ENCODE measurements at regions not wholly inside any gene's neighbourhood (a gene's known extent, or its start where the extent isn't known, plus 50 kb on each side); places are given as distances from the start of the nearest gene placed in this dataset.
"Not testable (repeated sequence)": the region's sequence is repeated elsewhere in the genome, so short reads cannot be mapped to it uniquely, and the experiment has no call there.

DNA sequence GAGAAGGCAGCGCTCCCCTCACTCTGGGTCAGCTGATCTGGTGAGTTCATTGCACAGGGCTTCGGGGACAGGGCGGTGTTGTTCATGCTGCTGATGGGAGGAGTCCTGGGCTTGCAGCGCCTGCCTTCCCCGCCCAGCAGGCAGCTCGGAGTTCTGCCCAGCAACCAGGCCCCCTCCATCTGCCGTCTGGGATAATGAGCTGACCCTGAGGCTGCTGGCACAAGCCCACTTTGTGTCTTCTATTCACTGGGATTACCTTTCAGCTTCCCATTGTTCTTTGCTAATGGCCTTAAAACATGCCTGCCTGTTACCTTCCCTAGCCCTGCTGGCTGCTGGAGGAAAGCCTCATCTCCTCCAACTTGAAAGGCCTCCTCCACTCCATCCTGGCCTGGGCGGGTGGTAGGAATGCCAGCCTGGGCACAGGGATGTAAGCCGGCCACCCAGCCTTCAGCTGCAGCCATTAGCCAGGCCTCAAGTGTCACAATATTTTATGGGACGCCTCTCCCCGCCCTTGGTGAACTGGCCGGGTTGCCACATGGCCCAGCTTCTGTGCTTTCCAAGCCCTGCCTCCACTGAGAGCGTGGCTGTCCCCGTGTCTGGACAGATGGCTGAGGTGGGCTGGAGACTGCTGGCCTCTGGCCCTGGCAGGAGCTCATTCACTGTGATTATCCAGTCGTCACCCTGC, 70.4 kb downstream of the GADD45G start:
- no peak for DNase-seq

- DNase-seq, result no peak
Observed at GRCh38 chr9:89676281-89676680, 71.5 kb downstream of the GADD45G start.

DNA sequence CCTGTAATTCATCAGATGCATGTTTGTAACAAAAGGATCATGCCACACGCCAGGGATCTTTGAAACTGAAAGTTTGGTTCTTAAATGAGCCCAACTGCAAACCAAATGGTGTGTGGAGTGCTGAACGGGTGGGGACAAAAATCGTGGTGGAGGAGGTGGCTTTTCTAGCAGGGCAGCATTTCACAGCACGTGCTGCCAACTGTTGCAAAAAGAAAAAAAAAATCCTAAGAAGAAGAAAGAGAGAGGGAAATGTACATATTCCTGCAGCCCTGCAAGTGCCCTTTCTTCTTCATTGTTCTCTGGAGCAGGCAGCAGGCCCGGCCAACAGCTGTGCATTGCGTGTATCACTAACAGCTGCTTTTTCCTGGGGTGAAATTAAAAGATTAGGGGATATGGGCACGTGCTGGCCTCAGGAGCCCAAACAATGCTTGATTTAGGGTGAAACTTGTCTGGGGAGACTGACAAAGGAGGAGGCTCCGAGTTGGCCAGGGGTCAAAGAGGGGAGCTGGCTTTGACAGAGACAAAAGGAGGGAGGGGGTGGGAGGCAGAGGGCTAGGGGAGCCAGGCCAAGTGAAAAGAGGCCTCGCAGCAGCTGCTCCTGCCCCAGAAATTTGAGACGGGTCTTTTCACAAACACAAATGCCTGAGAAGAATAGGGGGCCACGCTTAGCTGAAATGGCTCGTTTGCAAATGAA, 73.0 kb downstream of the GADD45G start:
- DNase-seq, result no peak

- no peak for DNase-seq
Observed at GRCh38 chr9:89678396-89679015, 73.7 kb downstream of the GADD45G start.

DNA sequence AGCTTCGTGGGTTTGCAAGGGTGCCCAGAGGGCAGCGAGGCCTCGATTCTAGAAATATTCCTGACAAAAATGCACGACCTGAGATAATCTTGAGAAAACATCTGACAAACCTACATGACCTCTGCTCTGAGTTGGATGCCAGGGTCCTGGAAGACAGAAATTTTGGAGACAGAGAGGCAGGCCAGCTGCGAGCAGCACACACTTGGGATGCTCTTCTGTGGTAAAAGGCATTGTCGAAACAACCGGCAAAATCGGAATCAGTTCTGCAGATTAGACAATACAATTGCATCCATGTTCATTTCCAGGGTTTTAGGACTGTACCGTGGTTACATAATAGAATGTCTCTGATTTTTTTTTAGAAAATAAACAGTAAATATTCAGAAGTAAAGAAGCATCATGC, 74.2 kb downstream of the GADD45G start:
- no peak for DNase-seq

GRCh38 chr9:89679581-89679980, 74.8 kb downstream of the GADD45G start:
- no peak for DNase-seq

DNA sequence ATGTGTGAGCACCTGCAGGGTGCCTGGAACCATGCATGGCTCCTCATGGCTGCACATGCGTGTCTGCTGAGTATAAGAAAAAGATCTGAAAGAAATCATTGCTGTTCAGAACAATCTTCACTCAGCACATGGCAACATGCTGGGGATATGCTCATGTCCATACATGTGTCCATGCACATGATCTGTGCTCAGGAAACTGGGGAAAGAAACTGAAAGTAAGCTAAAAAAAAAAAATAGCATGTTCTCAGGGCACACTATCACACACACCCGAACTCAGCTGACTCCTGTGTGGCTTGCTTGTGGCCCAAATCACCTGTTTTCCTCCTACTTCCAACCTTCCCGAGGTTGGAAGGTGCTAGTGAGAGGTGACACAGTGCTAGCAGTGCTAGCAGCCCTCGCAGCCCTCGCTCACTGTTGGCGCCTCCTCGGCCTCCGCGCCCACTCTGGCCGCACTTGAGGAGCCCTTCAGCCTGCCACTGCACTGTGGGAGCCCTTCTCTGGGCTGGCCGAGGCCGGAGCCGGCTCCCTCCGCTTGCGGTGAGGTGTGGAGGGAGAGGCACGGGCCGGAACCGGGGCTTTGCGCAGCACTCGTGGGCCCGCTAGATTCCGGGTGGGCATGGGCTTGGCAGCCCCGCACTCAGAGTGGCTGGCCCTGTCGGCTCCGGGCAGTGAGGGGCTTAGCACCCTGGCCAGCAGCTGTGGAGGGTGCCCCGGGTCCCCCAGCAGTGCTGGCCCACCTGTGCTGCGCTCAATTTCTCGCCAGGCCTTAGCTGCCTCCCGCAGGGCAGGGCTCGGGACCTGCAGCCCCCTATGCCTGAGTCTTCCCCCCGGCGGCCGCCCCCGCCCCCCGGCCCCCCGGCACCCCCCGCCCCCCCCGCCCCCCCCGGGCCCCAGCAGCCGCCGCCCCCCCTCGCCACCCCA, 76.0 kb downstream of the GADD45G start:
- no peak for DNase-seq

DNA sequence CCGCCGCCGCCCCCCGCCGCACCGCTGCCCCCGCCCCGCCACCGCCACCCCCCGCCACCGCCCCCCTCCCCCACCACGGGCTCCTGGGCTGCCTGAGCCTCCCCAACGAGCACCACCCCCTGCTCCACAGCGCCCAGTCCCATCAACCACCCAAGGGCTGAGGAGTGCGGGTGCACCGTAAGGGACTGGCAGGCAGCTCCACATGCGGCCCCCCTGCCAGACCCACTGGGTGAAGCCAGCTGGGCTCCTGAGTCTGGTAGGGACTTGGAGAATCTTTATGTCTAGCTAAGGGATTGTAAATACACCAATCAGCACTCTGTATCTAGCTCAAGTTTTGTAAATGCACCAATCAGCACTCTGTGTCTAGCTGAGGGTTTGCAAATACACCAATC, 76.7 kb downstream of the GADD45G start:
- not testable (repeated sequence) for DNase-seq

DNA sequence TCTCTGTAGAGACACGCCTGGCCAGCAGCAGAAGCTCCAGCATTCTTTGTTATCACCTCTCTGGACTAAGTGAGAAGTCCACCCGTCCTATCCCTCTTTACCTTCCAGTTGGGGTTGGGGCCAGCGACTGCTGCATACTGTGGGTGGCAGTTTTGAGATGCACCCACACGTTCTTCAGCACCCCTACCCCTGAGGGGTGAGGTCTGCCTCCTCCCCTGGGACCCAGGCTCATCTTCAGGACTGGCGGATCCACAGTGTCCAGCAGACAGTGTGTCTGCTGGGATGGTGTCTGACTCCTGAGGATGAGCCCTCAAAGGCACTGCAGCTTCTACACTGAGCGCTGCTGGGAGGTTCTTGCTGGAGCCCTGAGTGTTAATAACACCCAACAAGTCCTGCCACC, 78.8 kb downstream of the GADD45G start:
- DNase-seq, result no peak

DNA sequence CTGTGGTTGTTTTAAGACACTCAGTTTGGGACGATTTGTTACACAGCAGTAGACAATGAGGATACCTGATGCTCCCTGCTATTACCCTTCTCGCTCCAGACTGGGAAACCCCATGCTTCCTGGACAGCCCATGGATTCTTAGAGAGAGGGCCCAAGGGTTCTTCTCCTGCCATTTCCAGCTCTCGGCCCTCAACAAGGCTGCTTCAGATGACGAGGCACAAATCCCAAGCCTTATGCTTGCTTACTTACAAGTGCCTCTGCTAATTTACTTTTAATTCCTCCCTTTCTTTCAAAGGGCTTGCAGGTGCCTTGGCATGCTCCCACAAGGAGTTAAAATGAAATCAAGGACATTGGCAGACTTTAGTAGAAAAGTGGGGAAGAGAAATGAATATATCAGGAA, 79.4 kb downstream of the GADD45G start:
- no peak for DNase-seq

DNA sequence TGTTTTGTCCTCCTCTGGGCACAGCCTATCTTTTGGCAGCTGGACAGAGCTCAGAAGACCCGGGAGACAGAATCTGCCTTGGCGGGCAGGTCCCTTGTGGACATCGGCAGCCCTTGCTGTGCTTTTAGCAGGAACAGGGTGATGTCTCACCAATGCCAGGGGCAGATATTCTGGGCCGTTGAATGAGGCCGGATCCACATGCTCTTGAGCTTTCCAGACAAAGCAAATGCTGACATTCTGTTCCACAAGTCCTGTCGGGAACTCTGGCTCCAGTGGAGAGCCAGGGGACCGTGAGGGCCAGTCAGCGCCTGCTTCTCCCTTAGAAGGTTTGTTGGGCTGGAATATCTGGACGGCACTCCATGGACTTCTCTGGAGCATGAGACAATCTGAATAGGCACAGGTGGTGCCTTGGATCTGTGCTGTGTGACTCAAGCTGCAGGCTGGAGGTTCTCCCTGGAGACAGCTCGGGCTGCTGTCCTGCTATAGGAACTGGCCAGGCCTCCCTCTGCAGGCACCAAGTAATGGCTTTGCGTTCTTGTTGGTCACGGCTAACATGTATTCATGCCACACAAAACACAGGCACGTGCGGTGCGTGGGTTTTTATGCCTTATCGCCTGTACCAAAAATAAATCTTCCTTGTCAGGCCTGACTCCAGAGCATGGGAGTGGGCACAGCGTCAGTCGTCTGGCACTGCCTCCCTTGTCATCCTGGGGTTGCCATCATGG, 80.3 kb downstream of the GADD45G start:
- no peak for DNase-seq

GRCh38 chr9:89685698-89686097, 80.9 kb downstream of the GADD45G start:
- no peak for DNase-seq

DNA sequence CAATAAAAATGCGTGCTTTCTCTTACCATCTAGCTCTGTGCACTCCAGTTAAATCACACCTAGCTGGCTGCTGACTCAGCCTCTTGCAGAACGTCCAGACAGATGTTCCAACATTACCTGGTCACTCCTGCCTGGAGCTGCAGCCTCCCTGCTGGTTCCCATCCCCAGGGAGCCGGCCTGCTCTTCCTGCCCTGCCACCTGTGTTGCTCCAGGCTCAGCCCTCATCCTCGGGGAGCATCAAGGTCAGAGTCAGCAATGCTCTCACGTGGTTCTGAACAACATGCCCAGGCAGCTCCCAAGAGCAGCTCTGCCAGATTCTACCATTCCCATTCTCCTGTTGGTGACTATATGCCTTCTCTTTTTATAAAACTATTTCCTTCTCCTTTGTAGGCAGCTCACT, 81.3 kb downstream of the GADD45G start:
- no peak for DNase-seq

DNA sequence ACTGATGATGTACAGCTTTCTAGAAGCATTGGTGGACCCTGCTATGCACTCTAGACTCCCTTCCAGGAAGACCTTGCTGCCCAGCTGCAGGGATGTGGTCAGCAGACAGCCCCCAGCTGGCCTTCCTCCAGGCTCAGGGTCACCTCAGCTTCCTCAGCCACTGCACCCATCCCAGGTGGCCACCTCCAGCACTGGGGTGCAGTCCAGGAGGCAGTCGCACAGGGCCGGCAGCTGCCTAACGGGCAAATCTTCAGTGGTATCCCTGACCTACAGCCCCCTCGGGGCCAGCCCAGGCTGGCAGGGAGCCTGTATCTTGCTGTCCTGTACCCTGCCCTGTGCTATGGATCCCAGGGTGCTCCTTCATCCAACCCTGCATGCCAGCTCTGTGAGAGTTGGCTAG, 81.8 kb downstream of the GADD45G start:
- DNase-seq, result no peak

DNA sequence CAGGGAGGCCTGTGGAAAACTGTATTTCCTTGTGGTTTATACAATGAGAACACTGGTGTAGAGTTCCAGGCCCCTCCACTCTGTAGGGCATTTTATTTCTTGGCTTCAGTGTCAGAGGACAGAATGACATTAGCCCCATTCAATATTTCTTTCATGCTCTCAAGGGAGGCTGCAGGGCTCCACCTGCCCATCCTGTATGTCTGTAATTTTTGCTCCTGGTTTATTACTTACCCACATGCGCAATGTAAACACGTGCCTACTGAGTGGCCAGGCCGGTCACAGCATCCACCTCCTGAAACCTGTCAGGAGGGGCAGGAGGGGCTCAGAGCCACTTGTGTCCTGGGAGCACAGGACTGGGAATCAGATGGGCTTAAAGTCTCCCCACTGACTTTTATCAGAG, 82.4 kb downstream of the GADD45G start:
- DNase-seq, result no peak

DNA sequence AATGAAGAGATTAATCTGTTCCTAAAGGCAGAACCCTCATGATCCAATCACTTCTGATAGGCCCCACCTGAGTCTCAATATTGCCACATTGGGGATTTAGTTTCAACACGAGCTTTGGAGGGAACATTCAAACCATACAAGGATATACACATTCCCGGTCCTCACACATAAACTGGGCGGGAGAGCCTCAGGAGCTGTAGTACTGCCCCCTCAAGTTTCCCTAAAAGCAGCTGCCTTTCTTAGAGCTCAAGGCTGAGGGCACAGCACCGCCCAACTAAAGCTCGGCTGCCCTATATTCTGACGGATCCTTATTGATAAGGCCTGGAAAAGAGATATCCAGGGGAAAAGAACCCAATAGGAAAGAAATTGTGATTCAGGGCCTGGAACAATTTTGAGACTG, 83.0 kb downstream of the GADD45G start:
- no peak for DNase-seq

DNA sequence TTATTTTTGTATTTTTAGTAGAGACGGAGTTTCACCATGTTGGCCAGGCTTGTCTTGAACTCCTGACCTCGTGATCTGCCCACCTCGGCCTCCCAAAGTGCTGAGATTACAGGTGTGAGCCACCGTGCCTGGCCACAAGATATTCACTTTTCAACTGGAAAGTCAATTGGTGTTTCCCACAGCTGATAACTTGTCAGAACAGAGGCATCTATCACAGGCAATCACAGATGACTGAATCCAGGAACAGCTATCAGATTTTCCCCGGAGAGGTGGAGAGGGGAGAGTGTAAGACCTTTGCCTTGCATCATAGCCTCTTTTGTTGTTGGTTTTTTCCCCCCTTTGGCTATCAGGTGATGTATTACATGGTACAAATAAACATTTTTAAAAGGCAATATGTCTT, 84.5 kb downstream of the GADD45G start:
- not testable (repeated sequence) for DNase-seq

- DNase-seq, result peak; percentile 29
Observed at GRCh38 chr9:89690334-89690912, 85.6 kb downstream of the GADD45G start.

- DNase-seq, result no peak
Observed at GRCh38 chr9:89695441-89695891, 90.7 kb downstream of the GADD45G start.

DNA sequence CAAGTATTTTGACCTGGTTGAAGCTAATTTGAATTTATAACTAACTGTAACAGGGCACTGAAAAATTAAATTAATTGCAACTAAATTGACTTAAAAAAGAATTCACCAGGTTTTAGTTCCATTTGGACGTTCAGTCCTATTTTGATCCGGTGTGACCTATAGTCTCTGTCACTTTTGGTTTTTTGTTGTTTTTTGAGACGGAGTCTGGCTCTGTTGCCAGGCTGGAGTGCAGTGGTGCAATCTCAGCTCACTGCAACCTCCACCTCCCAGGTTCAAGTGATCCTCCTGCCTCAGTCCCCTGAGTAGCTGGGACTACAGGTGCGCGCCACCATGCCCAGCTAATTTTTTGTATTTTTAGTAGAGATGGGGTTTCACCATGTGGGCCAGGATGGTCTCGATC, 91.2 kb downstream of the GADD45G start:
- DNase-seq, result not testable (repeated sequence)

DNA sequence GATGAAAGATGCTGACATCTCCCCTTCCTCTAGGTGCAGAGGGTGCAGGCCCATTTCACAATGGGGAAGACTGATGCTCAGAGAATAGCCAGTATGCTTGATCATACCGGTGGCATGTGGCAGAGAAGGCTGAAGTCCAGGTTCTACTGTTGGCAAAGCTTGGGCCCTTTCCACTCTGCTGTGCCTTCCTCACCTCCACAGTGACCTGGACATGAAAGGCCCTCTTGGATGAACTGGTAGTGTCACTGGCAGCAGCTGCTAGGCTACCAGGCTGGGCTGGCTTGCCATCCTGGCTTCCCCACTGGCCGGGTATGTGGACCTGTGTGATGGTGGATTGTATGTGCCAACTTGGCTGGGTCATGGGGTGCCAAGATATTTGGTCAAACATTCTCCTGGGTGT, 92.0 kb downstream of the GADD45G start:
- no peak for DNase-seq

DNA sequence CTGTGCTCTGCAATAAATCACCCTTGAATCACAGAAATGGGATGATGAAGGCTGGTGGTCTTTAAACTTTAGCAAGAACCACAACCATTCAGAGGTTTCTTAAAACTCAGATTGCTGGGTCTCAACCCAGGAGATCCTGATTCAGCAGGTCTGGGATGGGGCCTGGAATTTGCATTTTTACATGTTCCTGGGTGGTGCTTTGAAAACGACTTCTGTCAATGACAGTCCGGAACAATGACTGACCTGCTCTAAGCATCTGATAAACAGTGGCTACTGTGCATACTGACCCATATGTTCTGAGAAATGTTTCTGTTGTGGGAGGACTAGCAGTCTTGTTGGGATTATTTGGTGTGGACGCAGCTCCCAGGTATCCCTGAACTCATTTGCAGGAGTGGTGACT, 92.7 kb downstream of the GADD45G start:
- no peak for DNase-seq
